Fibroblast of skin of left quadriceps (primary cell): ENCODE measurements at regions not wholly inside any gene's neighbourhood (a gene's known extent, or its start where the extent isn't known, plus 50 kb on each side); places are given as distances from the start of the nearest gene placed in this dataset.

ENCODE experiments used
- DNase-seq, 2 experiments: peaks; one replicate each; pipeline ENCODE4 v3.0.0-alpha.2; 2013; ENCODE audit warnings: low read depth in 2 of 2

- no peak for DNase-seq
Observed at GRCh38 chr6:99073223-99073622, 125.5 kb upstream of the FBXL4 start.

- no peak for DNase-seq
Observed at GRCh38 chr6:99066044-99066443, 118.3 kb upstream of the FBXL4 start.

- no peak for DNase-seq
Observed at GRCh38 chr6:99064834-99065233, 117.1 kb upstream of the FBXL4 start.

GRCh38 chr6:99036672-99037071 is 88.9 kb upstream of the FBXL4 start:
- no peak for DNase-seq

- no peak for DNase-seq
Observed at GRCh38 chr6:99032396-99032795, 84.7 kb upstream of the FBXL4 start.

GRCh38 chr6:99031957-99032356 is 84.2 kb upstream of the FBXL4 start:
- no peak for DNase-seq

GRCh38 chr6:99030915-99031314 is 83.2 kb upstream of the FBXL4 start:
- no peak for DNase-seq

GRCh38 chr6:99026135-99026534 is 78.4 kb upstream of the FBXL4 start:
- no peak for DNase-seq

GRCh38 chr6:99024089-99024488 is 76.3 kb upstream of the FBXL4 start:
- DNase-seq = no peak

GRCh38 chr6:99022039-99022609 is 74.4 kb upstream of the FBXL4 start:
- no peak for DNase-seq

- no peak for DNase-seq
Observed at GRCh38 chr6:99019381-99019780, 71.6 kb upstream of the FBXL4 start.

GRCh38 chr6:99017150-99017549 is 69.4 kb upstream of the FBXL4 start:
- DNase-seq = no peak

- DNase-seq = peak; percentile 60 to 64
Observed at GRCh38 chr6:99016355-99016754, 68.6 kb upstream of the FBXL4 start.

GRCh38 chr6:99014061-99014460 is 66.3 kb upstream of the FBXL4 start:
- DNase-seq = no peak

GRCh38 chr6:99013661-99014060 is 65.9 kb upstream of the FBXL4 start:
- no peak for DNase-seq

- peak; percentile 77 to 79 for DNase-seq
Observed at GRCh38 chr6:99013145-99013544, 65.4 kb upstream of the FBXL4 start.

- no peak for DNase-seq
Observed at GRCh38 chr6:99011151-99011550, 63.4 kb upstream of the FBXL4 start.

- DNase-seq = no peak
Observed at GRCh38 chr6:99002831-99003230, 55.1 kb upstream of the FBXL4 start.

- DNase-seq = no peak
Observed at GRCh38 chr6:98998103-98998502, 50.4 kb upstream of the FBXL4 start.
